DOHH2 (cell line): ENCODE measurements at regions not wholly inside any gene's neighbourhood (a gene's known extent, or its start where the extent isn't known, plus 50 kb on each side); places are given as distances from the start of the nearest gene placed in this dataset.

ENCODE experiments used
- H3F3A ChIP-seq: fragments of 200-600 bp; sonication (generic), shearing (Covaris generic); 2 replicates; pipeline ENCODE4 v1.6.0; 2016; ENCODE audit warnings: antibody characterized with exemption, mild to moderate bottlenecking; ENCODE audit not compliant: control insufficient read depth, insufficient read depth
- H3K27ac ChIP-seq: fragments of 200-600 bp; sonication (generic); 2 replicates; pipeline ENCODE4 v1.5.1; 2014; ENCODE audit warnings: low read depth, mild to moderate bottlenecking, low read length, moderate library complexity
- H3K27me3 ChIP-seq: fragments of 200-600 bp; sonication (generic); 2 replicates; pipeline ENCODE4 v1.6.1; 2014; ENCODE audit warnings: mild to moderate bottlenecking, low read length, mixed read lengths; ENCODE audit not compliant: control insufficient read depth
- H3K36me3 ChIP-seq: fragments of 200-600 bp; sonication (generic); 2 replicates; pipeline ENCODE4 v1.6.1; 2014; ENCODE audit warnings: mild to moderate bottlenecking, low read length, moderate library complexity, mixed read lengths; ENCODE audit not compliant: control insufficient read depth
- H3K4me1 ChIP-seq: fragments of 200-600 bp; sonication (generic); 2 replicates; pipeline ENCODE4 v1.6.1; 2014; ENCODE audit warnings: mild to moderate bottlenecking, low read length, mixed read lengths; ENCODE audit not compliant: control insufficient read depth
- H3K4me2 ChIP-seq: fragments of 200-600 bp; sonication (generic); 2 replicates; pipeline ENCODE4 v1.6.0; 2014; ENCODE audit warnings: mild to moderate bottlenecking, low read length, moderate library complexity
- H3K4me3 ChIP-seq: fragments of 200-600 bp; sonication (generic); 2 replicates; pipeline ENCODE4 v1.5.1; 2014; ENCODE audit warnings: mild to moderate bottlenecking, low read length, mixed read lengths
- H3K79me2 ChIP-seq: fragments of 200-600 bp; sonication (generic); 2 replicates; pipeline ENCODE4 v1.6.1; 2014; ENCODE audit warnings: mild to moderate bottlenecking, low read length, mixed read lengths; ENCODE audit not compliant: control insufficient read depth
- H3K9me2 ChIP-seq: fragments of 200-600 bp; sonication (generic); replicated peaks from 2 replicates; pipeline ENCODE4 v1.6.1; 2014; ENCODE audit warnings: mild to moderate bottlenecking, low read length, mixed read lengths; ENCODE audit not compliant: control insufficient read depth
- H3K9me3 ChIP-seq: fragments of 200-600 bp; sonication (generic); 2 replicates; pipeline ENCODE4 v1.6.1; 2014; ENCODE audit warnings: antibody characterized with exemption, low read length, mixed read lengths; ENCODE audit not compliant: control insufficient read depth, insufficient read depth
- H4K20me1 ChIP-seq: fragments of 200-600 bp; sonication (generic); 2 replicates; pipeline ENCODE4 v1.6.0; 2014; ENCODE audit warnings: low read depth, mild to moderate bottlenecking, antibody characterized with exemption, low read length, moderate library complexity; ENCODE audit not compliant: control insufficient read depth, insufficient read depth
- EZH2phosphoT487 ChIP-seq: fragments of 200-600 bp; sonication (generic); IDR thresholded peaks from 2 replicates; pipeline ENCODE4 v1.6.1; 2017; ENCODE audit warnings: borderline replicate concordance, mild to moderate bottlenecking, antibody characterized with exemption, low read length, moderate library complexity, mixed read lengths
- TF ChIP-seq, protein P1 (sequence below): fragments of 200-600 bp; sonication (generic); IDR thresholded peaks from one replicate; pipeline ENCODE4 v1.5.1; 2014; ENCODE audit warnings: antibody characterized with exemption, mild to moderate bottlenecking, low read depth, low read length; ENCODE audit not compliant: poor library complexity, severe bottlenecking

DNA sequence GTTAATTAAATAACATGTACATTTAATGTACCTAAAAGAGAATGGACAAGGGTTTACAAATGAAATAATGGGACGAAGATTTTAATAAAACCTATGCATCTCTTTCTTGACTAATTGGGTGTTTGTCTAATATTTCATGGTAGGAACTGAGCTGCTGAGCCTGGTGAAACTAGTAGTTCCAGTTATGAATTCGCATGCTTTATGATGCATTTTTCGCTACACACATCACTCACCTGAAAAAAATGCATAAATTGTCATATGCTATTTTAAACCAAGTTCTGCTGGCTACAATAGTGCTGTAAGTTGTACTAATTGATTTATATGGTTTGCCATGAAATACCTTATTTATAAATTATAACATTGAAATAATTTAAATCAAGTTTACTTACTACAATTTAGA lies 806.8 kb upstream of the SLITRK5 start:
- Histone ChIP-seq H3K9me2 (no peaks in the 10 kb centered on the region), H3K4me1 (no peaks in the 10 kb centered on the region)
- TF ChIP-seq, protein P1, sequence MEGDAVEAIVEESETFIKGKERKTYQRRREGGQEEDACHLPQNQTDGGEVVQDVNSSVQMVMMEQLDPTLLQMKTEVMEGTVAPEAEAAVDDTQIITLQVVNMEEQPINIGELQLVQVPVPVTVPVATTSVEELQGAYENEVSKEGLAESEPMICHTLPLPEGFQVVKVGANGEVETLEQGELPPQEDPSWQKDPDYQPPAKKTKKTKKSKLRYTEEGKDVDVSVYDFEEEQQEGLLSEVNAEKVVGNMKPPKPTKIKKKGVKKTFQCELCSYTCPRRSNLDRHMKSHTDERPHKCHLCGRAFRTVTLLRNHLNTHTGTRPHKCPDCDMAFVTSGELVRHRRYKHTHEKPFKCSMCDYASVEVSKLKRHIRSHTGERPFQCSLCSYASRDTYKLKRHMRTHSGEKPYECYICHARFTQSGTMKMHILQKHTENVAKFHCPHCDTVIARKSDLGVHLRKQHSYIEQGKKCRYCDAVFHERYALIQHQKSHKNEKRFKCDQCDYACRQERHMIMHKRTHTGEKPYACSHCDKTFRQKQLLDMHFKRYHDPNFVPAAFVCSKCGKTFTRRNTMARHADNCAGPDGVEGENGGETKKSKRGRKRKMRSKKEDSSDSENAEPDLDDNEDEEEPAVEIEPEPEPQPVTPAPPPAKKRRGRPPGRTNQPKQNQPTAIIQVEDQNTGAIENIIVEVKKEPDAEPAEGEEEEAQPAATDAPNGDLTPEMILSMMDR, result no peak
- no peak for TF ChIP-seq EZH2phosphoT487

DNA sequence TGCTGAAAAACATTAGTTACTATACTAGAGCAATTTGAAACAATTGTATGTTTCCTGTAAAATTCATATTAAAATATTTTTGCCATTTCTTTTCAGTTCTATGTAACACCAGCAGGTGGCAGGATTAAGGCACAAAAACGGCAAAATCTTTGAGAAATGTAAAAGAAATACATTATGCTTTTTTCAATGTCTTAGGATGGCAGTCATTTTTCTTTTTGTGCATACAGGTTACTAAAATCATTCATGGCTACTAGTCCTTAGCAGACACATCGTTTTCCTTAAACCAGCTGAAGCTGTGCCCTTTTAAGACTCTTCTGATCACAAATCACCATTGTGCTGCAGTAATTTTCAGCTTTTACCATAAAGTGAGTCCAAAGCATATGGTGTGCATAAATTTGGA lies 800.7 kb upstream of the SLITRK5 start:
- no peak overlapping the region for H3K4me2 ChIP-seq
- H3K27me3 ChIP-seq, result no peaks in the 10 kb centered on the region
- no peaks in the 10 kb centered on the region for H3K4me1 ChIP-seq
- H3K27ac ChIP-seq, result no peak overlapping the region
- no peak overlapping the region for H3K4me3 ChIP-seq
- H3K9me2 ChIP-seq, result no peaks in the 10 kb centered on the region
- no peaks in the 10 kb centered on the region for H3K79me2 ChIP-seq
- H3K36me3 ChIP-seq, result no peaks in the 10 kb centered on the region
- H4K20me1 ChIP-seq, result no peaks in the 10 kb centered on the region
- TF ChIP-seq, protein P1, result peak; percentile 61
- TF ChIP-seq EZH2phosphoT487, result no peak
- no peaks in the 10 kb centered on the region for H3F3A ChIP-seq
- no peaks in the 10 kb centered on the region for H3K9me3 ChIP-seq

More for the DNA sequence above, 806.8 kb upstream of the SLITRK5 start:
- no peaks in the 10 kb centered on the region for H3F3A ChIP-seq
- no peak overlapping the region for H3K4me2 ChIP-seq
- no peaks in the 10 kb centered on the region for H3K9me3 ChIP-seq
- no peaks in the 10 kb centered on the region for H4K20me1 ChIP-seq
- no peak overlapping the region for H3K27ac ChIP-seq
- H3K36me3 ChIP-seq, result no peaks in the 10 kb centered on the region
- H3K4me3 ChIP-seq, result no peak overlapping the region
- no peaks in the 10 kb centered on the region for H3K79me2 ChIP-seq
- H3K27me3 ChIP-seq, result no peaks in the 10 kb centered on the region

DNA sequence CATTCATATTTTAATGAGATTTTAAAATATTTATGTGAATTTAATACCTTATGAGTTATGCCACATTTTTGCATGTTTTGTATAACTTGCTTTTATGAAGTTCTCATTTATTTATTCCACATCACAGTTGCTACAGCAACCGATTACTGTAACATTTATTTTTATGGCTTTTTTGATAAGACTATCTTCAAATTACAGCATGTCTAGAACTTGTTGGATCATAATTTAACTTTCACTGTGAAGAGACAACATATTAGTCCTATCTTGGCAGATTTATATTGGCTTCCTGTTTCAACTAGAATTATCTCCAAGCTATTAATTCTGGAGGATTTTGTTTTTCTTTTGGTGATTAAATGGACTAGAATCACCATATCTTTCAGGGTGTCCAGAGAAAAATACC lies 793.7 kb upstream of the SLITRK5 start:
- H3K4me2 ChIP-seq, result no peak overlapping the region
- H3K4me3 ChIP-seq, result no peak overlapping the region
- no peaks in the 10 kb centered on the region for H3K27me3 ChIP-seq
- no peaks in the 10 kb centered on the region for H3K9me3 ChIP-seq
- no peak overlapping the region for H3K27ac ChIP-seq
- TF ChIP-seq, protein P1, result no peak
- no peak for TF ChIP-seq EZH2phosphoT487
- no peaks in the 10 kb centered on the region for H4K20me1 ChIP-seq
- H3K9me2 ChIP-seq, result no peaks in the 10 kb centered on the region
- H3K36me3 ChIP-seq, result no peaks in the 10 kb centered on the region
- H3K4me1 ChIP-seq, result no peaks in the 10 kb centered on the region
- no peaks in the 10 kb centered on the region for H3F3A ChIP-seq
- H3K79me2 ChIP-seq, result no peaks in the 10 kb centered on the region

DNA sequence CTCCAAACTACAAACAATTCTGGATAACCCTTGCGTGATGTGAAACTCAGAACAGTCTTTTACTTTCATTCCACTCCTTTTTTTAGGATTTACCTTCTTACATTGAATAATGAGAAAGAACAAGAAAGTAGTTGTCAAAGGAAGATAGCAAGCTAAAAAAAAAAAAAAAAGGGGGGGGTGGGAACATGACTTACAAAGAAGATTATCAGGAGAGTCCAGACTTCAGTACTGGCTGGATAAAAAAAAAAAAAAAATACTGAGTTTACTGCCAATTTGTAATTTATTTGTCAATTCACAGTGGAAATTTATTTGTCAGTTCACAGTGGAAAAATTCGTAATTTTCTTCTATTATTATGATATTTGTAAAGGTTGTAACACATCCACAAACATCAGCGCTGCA lies 792.4 kb upstream of the SLITRK5 start:
- Histone ChIP-seq H3K27ac (no peak overlapping the region), H3K27me3 (no peaks in the 10 kb centered on the region), H3K4me2 (no peak overlapping the region), H3K4me1 (no peaks in the 10 kb centered on the region), H3F3A (no peaks in the 10 kb centered on the region), H3K79me2 (no peaks in the 10 kb centered on the region), H3K36me3 (no peaks in the 10 kb centered on the region), H3K9me3 (no peaks in the 10 kb centered on the region), H4K20me1 (no peaks in the 10 kb centered on the region), H3K9me2 (no peaks in the 10 kb centered on the region), H3K4me3 (no peak overlapping the region)
- TF ChIP-seq, protein P1, result no peak
- no peak for TF ChIP-seq EZH2phosphoT487
